BLaER1 treated with 17β-estradiol and CSF1 and Interleukin-3, amounts not matched to agents 10 nM and 100 nM (cell line): ENCODE measurements at regions not wholly inside any gene's neighbourhood (a gene's known extent, or its start where the extent isn't known, plus 50 kb on each side); places are given as distances from the start of the nearest gene placed in this dataset.

ENCODE experiments used
- H3K27ac ChIP-seq, 11 experiments: shearing (Covaris generic); formaldehyde crosslinking; 2 replicates each; pipeline ENCODE4 v1.8.1; 2022
- H3K27me3 ChIP-seq, 11 experiments: shearing (Covaris generic); formaldehyde crosslinking; 2 replicates each; pipeline ENCODE4 v1.8.1; 2022
- H3K36me3 ChIP-seq, 11 experiments: shearing (Covaris generic); formaldehyde crosslinking; 2 replicates each; pipeline ENCODE4 v1.8.1; 2022
- H3K4me1 ChIP-seq, 10 experiments: shearing (Covaris generic); formaldehyde crosslinking; 2 replicates each; pipeline ENCODE4 v1.8.1; 2022
- H3K4me2 ChIP-seq, 11 experiments: shearing (Covaris generic); formaldehyde crosslinking; 2 replicates each; pipeline ENCODE4 v1.8.1; 2022
- H3K4me3 ChIP-seq, 10 experiments: shearing (Covaris generic); formaldehyde crosslinking; 2 replicates each; pipeline ENCODE4 v1.8.1; 2022
- H3K9ac ChIP-seq, 11 experiments: shearing (Covaris generic); formaldehyde crosslinking; 2 replicates each; pipeline ENCODE4 v1.8.1; 2022
- H3K9me3 ChIP-seq, 11 experiments: shearing (Covaris generic); formaldehyde crosslinking; replicated peaks in 1 of 11; 2 replicates each; pipeline ENCODE4 v1.8.1; 2022
- H4K20me1 ChIP-seq, 11 experiments: shearing (Covaris generic); formaldehyde crosslinking; 2 replicates each; pipeline ENCODE4 v1.8.1; 2022
- Cebpa-rat ChIP-seq, 11 experiments: shearing (Covaris generic); IDR thresholded peaks; 2 replicates each; pipeline ENCODE4 v1.8.1; 2022

- no peaks in the 10 kb centered on the region for H3K27me3 ChIP-seq
- no peak overlapping the region for H3K9ac ChIP-seq
- H4K20me1 ChIP-seq: no peaks in the 10 kb centered on the region
- no peak overlapping the region for H3K4me2 ChIP-seq
- no peaks in the 10 kb centered on the region for H3K9me3 ChIP-seq
- TF ChIP-seq Cebpa-rat (IDR thresholded peaks at IDR 0.05): no peak
- H3K27ac ChIP-seq: no peak overlapping the region
- H3K4me1 ChIP-seq: peaks cover 0 to 10% (median 0%) of the 10 kb centered on the region in 10 experiments; a peak in 3 of 20 replicates
- H3K36me3 ChIP-seq: no peaks in the 10 kb centered on the region
- H3K4me3 ChIP-seq: no peak overlapping the region
Observed at GRCh38 chr10:86595496-86595895, 58.9 kb upstream of the OPN4 start.

GRCh38 chr10:86596266-86596665 is 58.1 kb upstream of the OPN4 start:
- Histone ChIP-seq H4K20me1 (no peaks in the 10 kb centered on the region), H3K27me3 (no peaks in the 10 kb centered on the region), H3K4me2 (no peak overlapping the region), H3K9ac (no peak overlapping the region), H3K36me3 (no peaks in the 10 kb centered on the region), H3K9me3 (no peaks in the 10 kb centered on the region), H3K4me1 (peaks cover 0 to 10% (median 0%) of the 10 kb centered on the region in 10 experiments; a peak in 3 of 20 replicates), H3K27ac (no peak overlapping the region), H3K4me3 (no peak overlapping the region)
- TF ChIP-seq Cebpa-rat (IDR thresholded peaks at IDR 0.05): no peak

DNA sequence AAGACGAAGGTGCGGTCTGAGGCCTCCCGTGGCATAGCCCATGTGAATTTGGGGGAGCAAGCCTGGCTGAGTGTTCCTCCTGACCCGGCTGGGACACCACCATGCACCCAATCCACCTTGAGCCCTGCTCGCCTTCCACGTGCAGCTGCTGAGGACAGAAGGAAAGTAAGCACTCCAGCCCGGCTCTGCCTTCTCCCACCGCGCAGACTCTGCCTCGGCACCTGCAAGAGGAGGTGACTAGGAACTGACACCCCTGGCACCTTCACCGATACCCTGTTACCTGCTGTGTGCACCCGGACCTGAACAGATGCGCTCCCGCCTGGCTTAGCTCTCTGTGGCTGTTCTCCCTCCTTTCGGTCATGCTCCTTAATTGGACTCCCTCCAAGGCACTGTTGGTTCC is 57.0 kb upstream of the OPN4 start:
- H3K27ac ChIP-seq: no peak overlapping the region
- no peaks in the 10 kb centered on the region for H3K36me3 ChIP-seq
- no peak overlapping the region for H3K4me3 ChIP-seq
- H3K4me1 ChIP-seq: peaks cover 0 to 10% (median 0%) of the 10 kb centered on the region in 10 experiments; a peak in 3 of 20 replicates
- H3K9ac ChIP-seq: no peak overlapping the region
- TF ChIP-seq Cebpa-rat (IDR thresholded peaks at IDR 0.05): no peak
- H3K9me3 ChIP-seq: no peaks in the 10 kb centered on the region
- no peaks in the 10 kb centered on the region for H3K27me3 ChIP-seq
- no peaks in the 10 kb centered on the region for H4K20me1 ChIP-seq
- no peak overlapping the region for H3K4me2 ChIP-seq

GRCh38 chr10:86598151-86598550 is 56.2 kb upstream of the OPN4 start:
- Histone ChIP-seq H3K4me2 (no peak overlapping the region), H3K27ac (no peak overlapping the region), H3K36me3 (no peaks in the 10 kb centered on the region), H3K9me3 (no peaks in the 10 kb centered on the region), H3K27me3 (no peaks in the 10 kb centered on the region), H3K4me1 (peaks cover 0 to 10% (median 0%) of the 10 kb centered on the region in 10 experiments; a peak in 3 of 20 replicates), H3K9ac (no peak overlapping the region), H4K20me1 (no peaks in the 10 kb centered on the region), H3K4me3 (no peak overlapping the region)
- TF ChIP-seq Cebpa-rat (IDR thresholded peaks at IDR 0.05): no peak

DNA sequence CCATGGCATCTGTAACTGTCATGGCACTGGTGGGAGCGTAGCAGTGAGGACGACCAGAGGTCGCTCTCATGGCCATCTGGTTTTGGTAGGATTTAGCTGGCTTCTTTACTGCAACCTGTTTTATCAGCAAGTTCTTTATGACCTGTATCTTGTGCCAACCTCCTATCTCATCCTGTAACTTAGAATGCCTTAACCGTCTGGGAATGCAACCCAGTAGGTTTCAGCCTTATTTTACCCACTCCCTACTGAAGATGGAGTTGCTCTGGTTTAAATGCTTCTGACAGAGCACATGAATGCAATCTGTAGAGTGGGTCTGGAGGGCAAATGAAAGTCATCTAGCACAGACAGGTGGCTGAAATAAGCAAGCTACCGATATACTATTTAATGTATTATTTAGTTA is 55.3 kb upstream of the OPN4 start:
- Histone ChIP-seq H3K27ac (no peak overlapping the region), H4K20me1 (no peaks in the 10 kb centered on the region), H3K9me3 (no peaks in the 10 kb centered on the region), H3K27me3 (no peaks in the 10 kb centered on the region), H3K4me3 (no peak overlapping the region), H3K4me2 (no peak overlapping the region), H3K4me1 (peaks cover 0 to 10% (median 0%) of the 10 kb centered on the region in 10 experiments; a peak in 3 of 20 replicates), H3K9ac (no peak overlapping the region), H3K36me3 (no peaks in the 10 kb centered on the region)
- TF ChIP-seq Cebpa-rat (IDR thresholded peaks at IDR 0.05): no peak

DNA sequence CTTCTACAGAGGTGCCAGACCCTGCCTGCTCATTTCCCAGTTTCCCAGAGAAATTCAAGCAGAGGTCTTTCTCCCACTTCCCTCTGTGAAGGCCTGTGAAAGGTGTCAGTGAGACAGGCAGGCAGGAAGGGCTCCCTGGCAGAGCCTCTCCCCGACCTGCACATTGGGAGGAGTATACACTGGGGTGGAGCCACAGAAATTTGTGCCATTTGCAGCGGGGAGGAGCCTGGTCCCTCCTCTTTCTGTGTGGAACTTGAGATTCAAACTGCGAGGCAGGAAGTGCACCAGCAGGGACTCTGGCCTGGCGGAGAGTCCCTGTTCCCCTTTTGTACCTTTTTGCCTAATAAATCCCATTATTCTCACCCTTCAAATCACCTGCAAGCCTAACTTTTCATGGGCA is 54.6 kb upstream of the OPN4 start:
- Histone ChIP-seq H3K4me1 (peaks cover 0 to 10% (median 0%) of the 10 kb centered on the region in 10 experiments; a peak in 3 of 20 replicates), H3K4me3 (no peak overlapping the region), H3K27me3 (no peaks in the 10 kb centered on the region), H3K4me2 (peak overlapping the region in 1 of 11 experiments; percentile 38; a peak in 1 of 22 replicates), H3K27ac (no peak overlapping the region), H3K36me3 (no peaks in the 10 kb centered on the region), H4K20me1 (no peaks in the 10 kb centered on the region), H3K9me3 (peaks cover 0 to 3% (median under 1%) of the 10 kb centered on the region in 11 experiments; a peak in 5 of 22 replicates), H3K9ac (no peak overlapping the region)
- no peak for TF ChIP-seq Cebpa-rat (IDR thresholded peaks at IDR 0.05)

GRCh38 chr10:86600296-86600695 is 54.1 kb upstream of the OPN4 start:
- H3K9ac ChIP-seq: no peak overlapping the region
- H4K20me1 ChIP-seq: no peaks in the 10 kb centered on the region
- no peak overlapping the region for H3K4me3 ChIP-seq
- H3K4me1 ChIP-seq: peaks cover 0 to 10% (median 0%) of the 10 kb centered on the region in 10 experiments; a peak in 3 of 20 replicates
- no peak overlapping the region for H3K27ac ChIP-seq
- no peaks in the 10 kb centered on the region for H3K27me3 ChIP-seq
- peak overlapping the region in 1 of 11 experiments; percentile 38; a peak in 1 of 22 replicates for H3K4me2 ChIP-seq
- no peak for TF ChIP-seq Cebpa-rat (IDR thresholded peaks at IDR 0.05)
- peaks cover 2 to 9% (median 6%) of the 10 kb centered on the region in 11 experiments; a peak in 15 of 22 replicates for H3K9me3 ChIP-seq
- H3K36me3 ChIP-seq: no peaks in the 10 kb centered on the region

DNA sequence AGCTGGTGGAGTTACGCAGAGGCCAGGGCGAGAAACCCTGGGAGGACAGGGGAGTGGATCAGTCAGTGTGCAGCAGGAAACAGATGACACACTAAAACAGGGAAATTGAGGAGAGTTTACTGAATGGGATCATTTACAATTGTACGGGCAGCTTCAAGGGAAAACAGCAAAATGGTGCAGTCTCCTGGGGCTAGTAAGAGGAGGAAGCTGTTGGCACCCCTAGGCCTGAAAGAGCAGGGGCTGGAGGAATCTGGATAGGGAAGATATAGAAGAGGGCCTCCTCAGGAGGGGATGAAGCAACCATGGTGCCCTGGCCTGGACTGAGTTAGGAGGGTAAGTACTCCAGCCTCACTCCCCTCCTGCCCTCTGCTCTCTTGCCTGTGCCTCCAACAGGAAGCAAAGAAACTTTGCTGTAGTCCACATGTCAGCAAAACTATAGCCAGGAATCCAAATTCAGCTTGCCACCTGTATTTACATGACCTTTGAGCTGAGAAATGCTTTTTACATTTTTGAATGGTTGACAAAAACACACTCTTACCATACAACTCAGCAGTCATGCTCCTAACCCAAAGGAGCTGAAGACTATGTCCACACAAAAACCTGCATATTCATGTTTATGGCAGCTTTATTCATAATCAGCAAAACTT is 52.3 kb upstream of the OPN4 start:
- Histone ChIP-seq H3K4me1 (peaks cover 0 to 10% (median 0%) of the 10 kb centered on the region in 10 experiments; a peak in 3 of 20 replicates), H3K27ac (no peak overlapping the region), H3K4me2 (no peak overlapping the region), H3K27me3 (no peaks in the 10 kb centered on the region), H3K9ac (no peak overlapping the region), H3K9me3 (peaks cover 15 to 24% (median 20%) of the 10 kb centered on the region in 11 experiments; a peak in 20 of 22 replicates), H3K4me3 (no peak overlapping the region), H4K20me1 (no peaks in the 10 kb centered on the region), H3K36me3 (no peaks in the 10 kb centered on the region)
- TF ChIP-seq Cebpa-rat (IDR thresholded peaks at IDR 0.05): no peak

- no peak overlapping the region for H3K9ac ChIP-seq
- H4K20me1 ChIP-seq: no peaks in the 10 kb centered on the region
- no peak overlapping the region for H3K4me3 ChIP-seq
- no peak overlapping the region for H3K27ac ChIP-seq
- no peak overlapping the region for H3K4me2 ChIP-seq
- H3K4me1 ChIP-seq: peaks cover 0 to 10% (median 0%) of the 10 kb centered on the region in 10 experiments; a peak in 3 of 20 replicates
- peaks cover 20 to 32% (median 28%) of the 10 kb centered on the region in 11 experiments for H3K9me3 ChIP-seq
- no peak for TF ChIP-seq Cebpa-rat (IDR thresholded peaks at IDR 0.05)
- no peaks in the 10 kb centered on the region for H3K36me3 ChIP-seq
- H3K27me3 ChIP-seq: no peaks in the 10 kb centered on the region
Observed at GRCh38 chr10:86603256-86603655, 51.1 kb upstream of the OPN4 start.
